ENCODE measurements at regions not wholly inside any gene's neighbourhood (a gene's known extent, or its start where the extent isn't known, plus 50 kb on each side); places are given as distances from the start of the nearest gene placed in this dataset.

- H3K9me3 ChIP-seq, result no peaks in the 10 kb centered on the region
- 45% methylated on average over 2 of the region's 2 CpGs for WGBS
- intact Hi-C loops (cut with DNase I), result no loop called here
- H3K4me3 ChIP-seq, result no peak overlapping the region
- peaks cover 26 to 44% (median 35%) of the 10 kb centered on the region in 4 donors for H3K4me1 ChIP-seq
- no peak for TF ChIP-seq POLR2AphosphoS5 (IDR thresholded peaks at IDR 0.05)
- no peak for TF ChIP-seq CTCF (IDR thresholded peaks at IDR 0.05)
- no peak for TF ChIP-seq EP300 (IDR thresholded peaks at IDR 0.05)
- H3K27ac ChIP-seq (replicated peaks in 1 of 4), result peak overlapping the region; percentile 60 to 78 (median 76)
- no peak for DNase-seq (ENCODE audit: extremely low spot score)
- H3K27me3 ChIP-seq, result no peaks in the 10 kb centered on the region
- H3K36me3 ChIP-seq, result no peaks in the 10 kb centered on the region
These were observed 59.5 kb upstream of the WLS start for GRCh38 chr1:68291688-68292384.

DNA sequence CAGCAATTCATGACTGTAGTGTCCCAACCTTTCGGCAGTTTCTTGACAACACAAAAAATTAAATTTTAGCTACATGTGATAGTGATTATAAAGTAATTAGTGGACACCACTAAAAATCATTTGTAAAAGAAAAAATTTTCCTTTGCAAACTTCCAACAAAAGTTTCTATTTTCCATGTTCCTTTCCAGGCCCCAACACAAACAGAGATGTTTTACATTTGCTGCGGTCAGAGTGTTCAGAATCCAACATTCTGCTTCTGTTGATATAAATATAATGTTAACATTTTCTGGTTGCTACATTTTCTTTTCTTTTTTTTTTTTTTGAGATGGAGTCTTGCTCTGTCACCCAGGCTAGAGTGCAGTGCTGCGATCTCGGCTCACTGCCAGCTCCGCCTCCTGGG, 54.9 kb upstream of the WLS start:
- Histone ChIP-seq H3K9me3 (no peaks in the 10 kb centered on the region), H3K4me3 (no peak overlapping the region), H3K4me1 (peaks cover 8 to 16% (median 11%) of the 10 kb centered on the region in 4 donors), H3K27me3 (no peaks in the 10 kb centered on the region), H3K36me3 (no peaks in the 10 kb centered on the region), H3K27ac (replicated peaks in 1 of 4) (no peak overlapping the region)
- WGBS, result 71% methylated on average over 5 of the region's 5 CpGs
- no peak for DNase-seq (ENCODE audit: extremely low spot score)
- no peak for TF ChIP-seq POLR2A (IDR thresholded peaks at IDR 0.05; ENCODE audit: low read depth)
- no peak for TF ChIP-seq POLR2AphosphoS5 (IDR thresholded peaks at IDR 0.05)
- no peak for TF ChIP-seq CTCF (IDR thresholded peaks at IDR 0.05)
- no peak for TF ChIP-seq EP300 (IDR thresholded peaks at IDR 0.05)
- intact Hi-C loops (cut with DNase I), result no loop called here

GRCh38 chr1:68285046-68285445, 52.7 kb upstream of the WLS start:
- Histone ChIP-seq H3K36me3 (no peaks in the 10 kb centered on the region), H3K4me3 (no peak overlapping the region), H3K27ac (replicated peaks in 1 of 4) (no peak overlapping the region), H3K4me1 (peaks cover 0 to 4% (median 0%) of the 10 kb centered on the region in 4 donors), H3K27me3 (no peaks in the 10 kb centered on the region), H3K9me3 (no peaks in the 10 kb centered on the region)
- no peak for TF ChIP-seq CTCF (IDR thresholded peaks at IDR 0.05)
- TF ChIP-seq POLR2AphosphoS5 (IDR thresholded peaks at IDR 0.05), result no peak
- DNase-seq (ENCODE audit: extremely low spot score), result no peak
- intact Hi-C loops (cut with DNase I), result no loop called here
- 98% methylated on average over 4 of the region's 4 CpGs for WGBS

DNA sequence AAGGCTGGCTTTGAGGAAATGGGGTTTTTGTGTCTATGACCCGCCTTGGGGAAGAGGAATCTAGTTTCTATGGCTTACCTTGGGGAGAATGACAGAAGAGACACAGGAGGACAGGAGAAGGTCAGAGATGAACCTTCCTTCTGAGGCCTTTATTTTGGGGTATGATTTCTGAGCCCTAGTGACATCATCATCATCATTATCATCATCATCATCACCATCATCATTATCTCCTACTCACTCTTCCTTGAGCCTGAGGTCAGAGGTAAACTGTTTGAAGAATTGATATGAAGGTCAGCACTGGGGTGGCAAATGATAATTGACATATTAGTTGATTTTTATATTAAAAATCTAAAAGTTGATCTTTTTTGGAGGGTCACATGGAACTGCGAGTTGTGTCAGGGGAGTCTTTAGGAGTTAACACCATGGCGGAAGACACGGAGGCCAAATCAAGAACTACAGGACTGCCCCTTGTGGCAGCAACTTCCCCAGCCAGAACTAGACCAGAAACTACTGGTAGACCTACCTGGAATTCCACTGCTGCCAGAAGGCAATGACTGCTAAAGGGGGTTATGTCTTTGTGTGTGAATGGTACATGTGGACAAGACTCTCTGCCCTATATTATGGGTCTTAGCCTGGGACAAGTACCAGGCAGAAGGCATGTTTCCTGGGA, 49.8 kb upstream of the WLS start:
- TF ChIP-seq CTCF (IDR thresholded peaks at IDR 0.05) (no peak), POLR2A (IDR thresholded peaks at IDR 0.05; ENCODE audit: low read depth) (no peak), POLR2AphosphoS5 (IDR thresholded peaks at IDR 0.05) (no peak), EP300 (IDR thresholded peaks at IDR 0.05) (no peak)
- 88% methylated on average over 4 of the region's 4 CpGs for WGBS
- no peaks in the 10 kb centered on the region for H3K27me3 ChIP-seq
- no peaks in the 10 kb centered on the region for H3K9me3 ChIP-seq
- intact Hi-C loops (cut with DNase I), result no loop called here
- no peak overlapping the region for H3K27ac ChIP-seq (replicated peaks in 1 of 4)
- no peaks in the 10 kb centered on the region for H3K36me3 ChIP-seq
- peaks cover 0 to under 1% (median 0%) of the 10 kb centered on the region in 4 donors for H3K4me1 ChIP-seq
- DNase-seq (ENCODE audit: extremely low spot score), result no peak
- no peak overlapping the region for H3K4me3 ChIP-seq

Small RNA genes lying in the stretch of these regions (small RNA-seq; reads per million reads assigned to genes)
- 0 reads per million in 3 donors for gene COX6B1P7

Data from esophagus muscularis mucosa (tissue), 4 donors.